ENCODE measurements at regions not wholly inside any gene's neighbourhood (a gene's known extent, or its start where the extent isn't known, plus 50 kb on each side); places are given as distances from the start of the nearest gene placed in this dataset.

DNA sequence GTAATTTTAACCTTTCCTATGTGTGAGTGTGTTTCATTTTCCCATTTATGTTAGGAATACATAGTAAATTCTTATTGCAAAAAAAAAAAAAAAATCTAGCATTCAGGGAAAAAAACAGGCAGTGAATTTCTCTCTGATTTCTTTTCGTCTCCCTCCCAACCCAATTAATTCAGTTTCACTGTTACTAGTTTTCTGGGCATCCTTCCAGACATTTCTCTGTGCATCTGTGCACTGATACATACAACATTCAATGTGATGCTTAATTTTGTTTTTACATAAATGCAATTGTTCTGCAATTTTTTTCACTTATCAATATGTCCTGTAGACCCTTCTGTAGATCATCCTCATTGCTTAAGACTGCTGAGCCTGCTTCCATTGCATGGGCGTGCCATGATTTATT lies 694.3 kb upstream of the TBX3 start:
- Histone ChIP-seq H3K79me2 (ENCODE audit: insufficient read depth) (no peaks in the 10 kb centered on the region), H3K27me3 (ENCODE audit: insufficient read depth) (no peaks in the 10 kb centered on the region), H3K4me2 (no peak overlapping the region), H3K27ac (ENCODE audit: low read depth in 2 of 2, low read length in 1 of 2) (no peak overlapping the region; a peak in 1 of 4 replicates), H3K9me2 (no peaks in the 10 kb centered on the region), H3K4me3 (ENCODE audit: low read depth in 2 of 2, low read length in 1 of 2) (no peak overlapping the region), H3K4me1 (ENCODE audit: control insufficient read depth in 1 of 2, insufficient read depth in 2 of 2, low read depth in 1 of 2, low read length in 1 of 2) (peaks cover 5 to 14% of the 10 kb centered on the region in 2 experiments), H4K20me1 (ENCODE audit: insufficient read depth) (no peaks in the 10 kb centered on the region), H3K9me3 (no peaks in the 10 kb centered on the region), H2AFZ (ENCODE audit: low read depth) (no peak overlapping the region), H3K9ac (no peak overlapping the region), H3F3A (replicated peaks; ENCODE audit: insufficient read depth) (peaks cover 6% of the 10 kb centered on the region), H3K36me3 (replicated peaks in 1 of 2; ENCODE audit: control insufficient read depth in 1 of 2, insufficient read depth in 2 of 2, low read length in 1 of 2) (no peaks in the 10 kb centered on the region)
- WGBS (ENCODE audit: low lambda C conversion rate): 66% methylated on average over 2 of the region's 2 CpGs
- CTCF ChIA-PET: interaction anchor here (0.8 to 1.0 kb wide), 2 partner anchors 20 to 694 kb away, joined by 3 read pairs; partner anchors contain the start of gene TBX3
- peak; percentile 43 for DNase-seq
- TF ChIP-seq RCOR1 (IDR thresholded peaks at IDR 0.05; ENCODE audit: low read length) (0 out of 2 replicates have a peak, but pooled peaks have one; percentile 10), NRF1 (IDR thresholded peaks at IDR 0.05; ENCODE audit: low read depth, low read length) (no peak), NFIC (IDR thresholded peaks at IDR 0.05; ENCODE audit: borderline replicate concordance) (no peak), JUND (IDR thresholded peaks at IDR 0.05) (no peak)
- POLR2A ChIA-PET: no interaction called here

DNA sequence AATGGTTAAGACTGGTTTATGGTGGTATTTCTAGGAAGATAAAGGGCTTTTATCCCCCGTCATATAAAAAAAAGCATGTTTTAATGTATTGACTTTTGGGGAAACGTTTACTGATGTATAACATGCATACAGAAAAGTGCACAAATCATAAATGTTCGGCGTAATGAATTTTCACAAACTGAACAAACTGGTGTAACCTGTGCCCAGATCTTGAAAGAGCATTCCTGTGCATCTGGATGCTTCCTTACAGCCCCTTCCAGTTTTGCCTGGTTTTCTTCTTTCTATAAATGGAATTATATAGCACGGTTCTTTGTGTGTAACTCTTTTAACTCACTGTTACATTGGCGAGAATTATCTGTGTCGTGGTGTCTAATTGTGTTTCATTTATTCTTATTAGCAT lies 693.8 kb upstream of the TBX3 start:
- Histone ChIP-seq H3K4me1 (ENCODE audit: control insufficient read depth in 1 of 2, insufficient read depth in 2 of 2, low read depth in 1 of 2, low read length in 1 of 2) (peaks cover 5 to 14% of the 10 kb centered on the region in 2 experiments), H3K27me3 (ENCODE audit: insufficient read depth) (no peaks in the 10 kb centered on the region), H3K4me2 (no peak overlapping the region), H3K9me2 (no peaks in the 10 kb centered on the region), H3F3A (replicated peaks; ENCODE audit: insufficient read depth) (peaks cover 6% of the 10 kb centered on the region), H3K79me2 (ENCODE audit: insufficient read depth) (no peaks in the 10 kb centered on the region), H3K9ac (no peak overlapping the region), H4K20me1 (ENCODE audit: insufficient read depth) (no peaks in the 10 kb centered on the region), H3K4me3 (ENCODE audit: low read depth in 2 of 2, low read length in 1 of 2) (no peak overlapping the region), H3K9me3 (no peaks in the 10 kb centered on the region), H2AFZ (ENCODE audit: low read depth) (no peak overlapping the region), H3K27ac (ENCODE audit: low read depth in 2 of 2, low read length in 1 of 2) (no peak overlapping the region; a peak in 1 of 4 replicates), H3K36me3 (replicated peaks in 1 of 2; ENCODE audit: control insufficient read depth in 1 of 2, insufficient read depth in 2 of 2, low read length in 1 of 2) (no peaks in the 10 kb centered on the region)
- CTCF ChIA-PET: interaction anchor here (0.8 kb wide), 1 partner anchor 693 kb away, joined by 3 read pairs; the partner anchor contains the start of gene TBX3
- no peak for TF ChIP-seq ELF1 (IDR thresholded peaks at IDR 0.05)
- no peak for TF ChIP-seq EP300 (IDR thresholded peaks at IDR 0.05; ENCODE audit: borderline replicate concordance in 1 of 2, low read depth in 1 of 2, low read length in 1 of 2)
- TF ChIP-seq REST (IDR thresholded peaks at IDR 0.05; ENCODE audit: low read depth, low read length): no peak
- TF ChIP-seq FOXJ3 (CRISPR knock-in tag; IDR thresholded peaks at IDR 0.05): no peak
- no peak for TF ChIP-seq MAX (IDR thresholded peaks at IDR 0.05; ENCODE audit: low read depth)
- WGBS (ENCODE audit: low lambda C conversion rate): 87% methylated on average over 7 of the region's 7 CpGs
- POLR2A ChIA-PET: no interaction called here
- DNase-seq: no peak

Data from SK-N-SH (cell line).